Esophagus (tissue), 2 donors: ENCODE measurements at regions not wholly inside any gene's neighbourhood (a gene's known extent, or its start where the extent isn't known, plus 50 kb on each side); places are given as distances from the start of the nearest gene placed in this dataset.
A peak's percentile ranks its signal among the peaks of the same experiment; 100 is the strongest.

Experiments used
- H3K27ac ChIP-seq, 2 donors: one replicate each; pipeline ENCODE4 v1.5.1; 2013; ENCODE audit warnings: low read depth in 2 of 2, mild to moderate bottlenecking in 2 of 2, inconsistent platforms in 1 of 2, low read length in 1 of 2, moderate library complexity in 1 of 2
- H3K27me3 ChIP-seq, 2 donors: one replicate each; pipeline ENCODE4 v1.6.1; 2013; ENCODE audit warnings: low read length in 2 of 2, control low read depth in 1 of 2, mild to moderate bottlenecking in 1 of 2; ENCODE audit not compliant: insufficient read depth in 2 of 2, control insufficient read depth in 1 of 2
- H3K36me3 ChIP-seq, 2 donors: one replicate each; pipeline ENCODE4 v1.6.1; 2013; ENCODE audit warnings: low read length in 1 of 2; ENCODE audit not compliant: control insufficient read depth in 2 of 2, insufficient read depth in 2 of 2
- H3K4me1 ChIP-seq, 2 donors: one replicate each; pipeline ENCODE4 v1.6.1; 2013; ENCODE audit warnings: low read length in 1 of 2; ENCODE audit not compliant: control insufficient read depth in 2 of 2, insufficient read depth in 2 of 2
- H3K4me3 ChIP-seq, 2 donors: one replicate each; pipeline ENCODE4 v1.5.1; 2013; ENCODE audit warnings: low read length in 2 of 2, mild to moderate bottlenecking in 2 of 2, low read depth in 1 of 2, moderate library complexity in 1 of 2
- H3K9me3 ChIP-seq, 2 donors: one replicate each; pipeline ENCODE4 v1.6.1; 2013; ENCODE audit warnings: mild to moderate bottlenecking in 2 of 2, low read depth in 1 of 2, low read length in 1 of 2, moderate library complexity in 1 of 2; ENCODE audit not compliant: control insufficient read depth in 2 of 2, insufficient read depth in 1 of 2
- WGBS, 2 donors: extraction: QIAGEN DNeasy Blood & Tissue Kit; methylation state at CpG; one replicate each; pipeline ENCODE4 v1.1.7; 2013; 5-methylcytosine and 5-hydroxymethylcytosine counted together
- donor health status: healthy with polysubstance abuse.
- donor health status: Bipolar disorder and iron deficiency.

DNA sequence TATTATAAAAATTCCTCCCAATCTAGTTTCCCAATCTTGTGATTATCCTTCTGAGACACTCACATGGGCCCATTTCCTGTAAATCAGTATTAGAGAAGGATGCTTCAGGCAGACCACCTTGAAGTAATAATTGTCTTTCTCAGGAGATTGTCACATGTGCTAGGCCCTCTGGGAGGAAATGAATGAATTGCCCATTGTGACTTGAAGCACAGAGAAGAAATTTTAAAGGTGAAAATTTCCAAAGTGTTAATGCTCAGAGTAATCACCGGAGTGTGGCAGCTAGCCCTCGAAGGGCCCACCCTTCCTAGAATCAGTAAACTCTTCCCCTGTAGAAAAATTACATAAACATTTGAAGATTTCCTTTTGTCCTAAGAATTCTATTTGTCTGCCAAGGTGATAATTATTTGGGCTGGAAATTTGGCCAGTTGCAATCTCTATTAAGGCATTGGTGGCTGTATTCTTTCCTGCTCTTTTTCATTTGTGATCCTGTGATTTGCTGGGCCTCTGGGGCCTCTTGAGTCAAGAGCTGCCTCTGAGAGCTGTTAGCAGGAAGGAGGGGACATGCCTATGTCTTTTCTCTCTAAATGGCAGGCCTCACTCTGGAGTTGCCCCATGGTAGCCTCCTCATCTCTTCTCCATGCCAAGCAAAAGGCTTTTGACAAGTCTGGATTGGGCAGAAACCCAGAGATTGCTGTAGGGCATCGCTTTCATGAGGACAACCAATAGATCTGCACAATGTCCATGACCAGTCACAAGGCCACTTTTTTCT, 371.5 kb upstream of the ACTBL2 start:
- no peaks in the 10 kb centered on the region for H3K4me1 ChIP-seq
- no peaks in the 10 kb centered on the region for H3K9me3 ChIP-seq
- no peak overlapping the region for H3K27ac ChIP-seq
- WGBS, 2 donors = 86 to 89% methylated on average over 3 of the region's 3 CpGs
- no peaks in the 10 kb centered on the region for H3K27me3 ChIP-seq
- no peak overlapping the region for H3K4me3 ChIP-seq
- no peaks in the 10 kb centered on the region for H3K36me3 ChIP-seq

DNA sequence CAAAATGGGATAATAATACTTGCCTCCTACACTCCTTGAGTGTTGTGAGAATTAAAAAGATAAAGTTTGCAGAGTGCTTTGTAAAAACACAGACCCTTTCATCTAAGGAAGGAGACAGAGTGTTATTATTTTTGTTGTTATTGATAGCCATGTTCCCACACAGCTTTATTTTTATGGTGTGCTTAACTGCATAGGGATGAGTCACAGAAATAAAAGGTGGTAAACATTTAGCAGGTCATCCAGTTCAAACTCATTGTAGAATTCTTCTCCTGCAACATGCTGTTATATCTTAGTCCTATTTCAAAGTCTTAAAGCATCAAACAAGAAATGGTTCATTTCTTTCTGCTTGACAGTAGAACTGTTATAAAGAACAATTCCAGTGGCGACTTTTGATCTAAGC, 367.5 kb upstream of the ACTBL2 start:
- Histone ChIP-seq H3K9me3 (no peaks in the 10 kb centered on the region), H3K27ac (no peak overlapping the region), H3K4me3 (no peak overlapping the region), H3K4me1 (no peaks in the 10 kb centered on the region), H3K27me3 (no peaks in the 10 kb centered on the region), H3K36me3 (no peaks in the 10 kb centered on the region)
- 86 to 88% methylated on average over 1 of the region's 1 CpG for WGBS, 2 donors

DNA sequence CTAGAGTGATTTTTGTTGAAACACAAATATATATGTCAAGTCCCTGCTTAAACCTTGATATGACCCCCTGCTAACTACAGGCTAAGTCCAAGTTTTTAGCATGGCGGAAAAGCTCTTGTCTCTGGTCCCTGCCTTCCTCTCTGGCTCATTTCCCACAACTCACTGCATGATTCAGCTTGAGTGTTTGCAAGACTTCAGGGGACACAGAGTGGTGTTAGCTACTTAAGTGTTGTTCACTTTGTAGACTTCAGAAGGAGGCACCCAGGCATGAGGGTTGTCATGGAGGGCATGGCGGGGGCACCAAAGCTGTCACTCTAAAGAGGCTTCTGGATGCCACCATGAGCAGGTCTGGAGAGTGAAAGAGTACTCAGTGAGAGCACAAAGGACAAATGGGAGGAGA, 362.4 kb upstream of the ACTBL2 start:
- Histone ChIP-seq H3K4me1 (no peaks in the 10 kb centered on the region), H3K36me3 (no peaks in the 10 kb centered on the region), H3K9me3 (no peaks in the 10 kb centered on the region), H3K4me3 (no peak overlapping the region), H3K27me3 (no peaks in the 10 kb centered on the region), H3K27ac (no peak overlapping the region)
- WGBS, 2 donors = 89% methylated on average over 2 of the region's 2 CpGs

DNA sequence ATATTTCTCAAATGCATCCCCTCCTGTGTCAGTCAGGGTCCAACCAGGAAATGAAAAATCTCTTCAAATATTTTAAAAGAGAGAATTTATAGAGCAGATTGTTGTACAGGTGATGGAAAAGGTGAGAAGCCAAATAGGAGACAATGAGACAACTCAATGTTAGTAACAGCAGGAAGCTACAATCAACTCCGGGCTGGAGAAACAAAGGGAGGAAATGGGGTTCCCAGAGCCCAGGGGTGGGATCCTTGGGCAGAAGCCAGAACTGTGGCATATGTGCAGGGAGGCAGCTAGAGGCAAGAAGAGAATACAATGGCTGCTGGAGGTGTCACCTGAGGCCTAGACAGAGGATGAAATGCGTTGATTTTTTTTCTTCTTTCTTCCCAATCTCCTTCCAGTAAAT, 361.8 kb upstream of the ACTBL2 start:
- WGBS, 2 donors = 79 to 86% methylated on average over 2 of the region's 2 CpGs
- Histone ChIP-seq H3K4me1 (no peaks in the 10 kb centered on the region), H3K27me3 (no peaks in the 10 kb centered on the region), H3K9me3 (no peaks in the 10 kb centered on the region), H3K4me3 (no peak overlapping the region), H3K27ac (no peak overlapping the region), H3K36me3 (no peaks in the 10 kb centered on the region)

DNA sequence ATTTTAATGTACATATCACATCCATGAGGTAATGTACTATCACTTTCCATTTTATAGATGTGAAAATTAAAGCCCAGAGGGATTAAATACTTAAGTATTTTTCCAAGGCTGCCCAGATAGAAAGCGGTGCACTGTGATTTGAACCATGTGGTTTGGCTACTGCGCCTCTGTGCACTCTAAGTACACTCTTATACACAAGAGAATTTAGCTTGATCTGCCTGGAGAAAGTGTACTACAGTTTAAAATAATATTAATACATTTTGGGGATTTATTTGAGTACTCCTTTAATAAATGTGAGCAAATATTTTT, 360.4 kb upstream of the ACTBL2 start:
- Histone ChIP-seq H3K27ac (no peak overlapping the region), H3K36me3 (no peaks in the 10 kb centered on the region), H3K9me3 (no peaks in the 10 kb centered on the region), H3K27me3 (no peaks in the 10 kb centered on the region), H3K4me1 (no peaks in the 10 kb centered on the region), H3K4me3 (no peak overlapping the region)
- WGBS, 2 donors = 67 to 74% methylated on average over 2 of the region's 2 CpGs

DNA sequence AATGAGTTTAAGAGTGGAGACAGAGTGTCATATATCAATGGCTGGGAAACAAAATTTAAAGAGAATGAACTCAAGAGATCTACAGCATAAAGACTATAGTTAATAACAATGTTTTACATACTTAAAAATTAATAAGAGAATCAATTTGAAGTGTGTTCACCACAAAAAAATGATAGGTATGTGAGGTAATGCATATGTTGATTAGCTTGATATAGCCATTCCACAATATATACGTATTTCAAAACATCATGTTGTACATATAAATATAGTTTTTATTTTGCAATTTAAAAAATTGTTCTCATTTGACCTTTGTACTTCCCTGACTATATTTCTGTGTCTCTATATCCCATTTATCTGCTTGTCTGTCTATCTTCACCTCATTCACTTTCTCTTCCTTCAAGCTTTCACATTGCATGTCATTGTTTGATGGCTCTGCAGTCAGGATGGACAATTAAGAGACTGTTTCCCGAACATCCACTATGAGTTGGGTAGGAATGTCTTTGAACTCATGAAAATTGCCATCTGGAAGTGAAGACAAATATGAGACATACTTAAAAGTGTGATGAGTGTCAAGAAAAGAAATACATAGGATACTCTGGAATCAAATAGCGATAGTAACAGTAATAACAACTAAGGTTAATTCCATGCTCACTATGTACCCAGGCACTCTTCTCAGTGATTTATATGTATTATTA, 359.9 kb upstream of the ACTBL2 start:
- 75 to 77% methylated on average over 3 of the region's 3 CpGs for WGBS, 2 donors

DNA sequence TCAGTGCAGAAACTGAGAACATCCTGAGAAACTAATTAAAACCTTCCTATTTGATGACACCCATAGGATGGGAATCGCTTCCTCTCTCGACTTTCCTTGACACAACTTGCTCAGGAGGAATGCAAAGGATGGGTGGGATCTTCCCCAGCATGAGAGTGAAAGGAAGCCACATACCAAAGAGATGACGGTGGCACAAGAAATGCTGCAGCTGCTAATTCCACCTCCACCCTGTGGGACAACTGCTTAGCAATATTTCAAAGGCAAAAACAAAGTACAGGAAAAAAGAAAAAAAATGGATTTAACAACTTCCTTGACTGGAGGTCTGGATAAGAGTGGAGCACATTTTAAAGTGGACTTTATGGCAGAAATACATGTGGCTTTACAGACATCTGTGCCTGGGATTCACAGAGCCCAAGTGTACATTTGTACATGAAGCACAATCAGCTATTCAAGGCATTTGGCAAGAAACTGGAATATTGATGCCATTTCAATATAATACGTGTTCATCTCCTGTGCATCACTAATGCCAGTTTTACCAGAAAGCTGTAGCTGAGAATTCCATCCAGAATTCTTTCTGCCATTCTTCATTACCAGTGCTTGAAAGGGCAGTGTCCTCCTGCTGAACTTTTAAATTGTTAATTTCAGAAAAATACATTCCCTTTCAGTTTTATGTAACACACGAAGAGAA, 359.2 kb upstream of the ACTBL2 start:
- H3K27me3 ChIP-seq = no peaks in the 10 kb centered on the region
- H3K9me3 ChIP-seq = no peaks in the 10 kb centered on the region
- no peaks in the 10 kb centered on the region for H3K4me1 ChIP-seq
- 20 to 33% methylated on average over 5 of the region's 5 CpGs for WGBS, 2 donors
- no peak overlapping the region for H3K4me3 ChIP-seq
- H3K27ac ChIP-seq = peak overlapping the region in 1 of 2 donors; percentile 42
- no peaks in the 10 kb centered on the region for H3K36me3 ChIP-seq

More for the DNA sequence above, 359.9 kb upstream of the ACTBL2 start:
- Histone ChIP-seq H3K36me3 (no peaks in the 10 kb centered on the region), H3K27ac (no peak overlapping the region), H3K9me3 (no peaks in the 10 kb centered on the region), H3K4me3 (no peak overlapping the region), H3K4me1 (no peaks in the 10 kb centered on the region), H3K27me3 (no peaks in the 10 kb centered on the region)

DNA sequence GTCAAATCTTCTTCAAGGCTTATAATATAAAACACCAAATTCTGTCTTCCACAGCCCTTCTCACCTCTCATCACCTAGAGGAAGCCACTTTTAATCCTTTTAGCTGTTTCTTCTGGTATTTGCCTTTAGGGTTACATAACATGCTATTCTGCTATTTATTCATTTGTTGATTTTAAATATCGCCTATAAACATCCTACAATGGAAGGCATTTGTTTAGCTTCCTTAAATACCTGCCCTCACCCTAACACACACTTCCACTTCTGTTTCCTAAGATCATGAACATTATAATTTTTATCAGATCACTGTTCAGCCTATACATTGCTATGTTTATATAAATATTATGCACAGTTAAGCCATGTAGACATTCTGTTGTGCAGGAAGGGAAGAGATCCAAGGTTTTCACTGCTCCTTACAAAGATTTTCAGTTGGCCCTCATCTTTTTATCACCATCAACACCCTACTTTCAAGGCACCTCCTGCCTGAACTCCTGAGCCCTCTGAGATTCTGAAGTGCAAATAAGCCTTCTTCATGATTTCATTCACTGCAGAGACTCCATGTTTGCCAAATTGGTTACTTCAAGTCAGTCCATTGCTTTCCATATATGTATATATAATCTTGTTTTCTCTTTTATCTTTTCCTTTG, 356.9 kb upstream of the ACTBL2 start:
- Histone ChIP-seq H3K27me3 (no peaks in the 10 kb centered on the region), H3K4me1 (no peaks in the 10 kb centered on the region), H3K4me3 (no peak overlapping the region), H3K9me3 (no peaks in the 10 kb centered on the region), H3K27ac (no peak overlapping the region), H3K36me3 (no peaks in the 10 kb centered on the region)
- WGBS, 2 donors = 75 to 95% methylated on average over 1 of the region's 1 CpG

DNA sequence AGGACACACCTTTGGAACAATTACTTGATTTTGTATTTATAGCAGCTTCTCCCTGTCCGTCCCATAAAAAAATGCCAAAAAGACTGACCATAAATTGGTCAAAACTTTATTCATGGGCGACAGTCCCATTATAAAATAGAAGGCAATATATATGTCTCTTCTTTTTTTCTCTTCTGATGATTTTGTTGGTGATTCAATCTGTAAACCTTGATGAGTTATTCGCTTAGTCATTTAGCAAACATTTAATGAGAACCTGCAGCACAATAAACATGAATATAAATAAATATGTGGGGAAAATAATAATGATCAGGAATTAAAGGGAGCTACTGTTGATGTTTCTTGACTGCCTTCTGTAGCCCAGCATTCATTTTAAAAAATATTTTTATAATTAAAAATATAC, 356.4 kb upstream of the ACTBL2 start:
- 83 to 85% methylated on average over 3 of the region's 3 CpGs for WGBS, 2 donors
- no peak overlapping the region for H3K4me3 ChIP-seq
- no peak overlapping the region for H3K27ac ChIP-seq
- no peaks in the 10 kb centered on the region for H3K27me3 ChIP-seq
- H3K36me3 ChIP-seq = no peaks in the 10 kb centered on the region
- no peaks in the 10 kb centered on the region for H3K9me3 ChIP-seq
- H3K4me1 ChIP-seq = no peaks in the 10 kb centered on the region
